Glomerular visceral epithelial cell (primary cell): ENCODE measurements at regions not wholly inside any gene's neighbourhood (a gene's known extent, or its start where the extent isn't known, plus 50 kb on each side); places are given as distances from the start of the nearest gene placed in this dataset.

Source experiments
- DNase-seq: peaks from one replicate; pipeline ENCODE4 v3.0.0-alpha.2; 2016; ENCODE audit errors: extremely low spot score

DNA sequence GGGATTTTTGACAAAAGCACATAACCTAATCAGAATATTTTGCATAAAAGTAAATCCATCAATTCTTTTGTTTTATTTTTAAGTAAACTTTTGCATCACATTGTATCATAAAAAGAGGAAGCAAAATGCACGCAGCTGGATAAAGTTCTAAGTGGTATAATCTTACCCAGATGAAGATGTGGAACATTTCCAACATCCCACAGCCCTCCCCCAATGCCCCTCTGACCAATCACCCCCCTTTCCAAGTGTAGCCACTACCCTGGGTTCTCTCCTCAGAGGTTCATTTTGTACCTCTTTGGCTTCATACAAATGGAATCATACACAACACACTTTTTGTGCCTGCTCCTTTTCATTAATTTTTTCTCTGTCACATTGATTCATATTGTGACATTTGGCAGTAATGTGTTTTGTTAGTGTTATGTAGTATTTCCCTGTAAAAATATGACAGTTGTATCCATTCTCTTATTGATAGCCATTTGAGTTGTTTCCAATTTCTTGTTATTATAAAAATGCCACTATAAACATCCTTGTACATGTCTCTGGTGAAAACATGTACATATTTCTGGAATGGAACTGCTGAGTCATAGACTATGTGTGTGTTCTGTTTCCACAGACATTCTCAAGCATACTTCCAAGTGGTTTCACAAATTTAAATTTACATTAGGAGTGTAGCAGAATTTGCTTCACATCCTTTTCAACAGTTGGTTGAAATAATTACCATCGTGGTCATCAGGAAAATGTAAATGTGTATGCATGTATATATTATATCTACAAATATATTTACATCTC lies 92.9 kb upstream of the SYNDIG1 start:
- no peak for DNase-seq

DNA sequence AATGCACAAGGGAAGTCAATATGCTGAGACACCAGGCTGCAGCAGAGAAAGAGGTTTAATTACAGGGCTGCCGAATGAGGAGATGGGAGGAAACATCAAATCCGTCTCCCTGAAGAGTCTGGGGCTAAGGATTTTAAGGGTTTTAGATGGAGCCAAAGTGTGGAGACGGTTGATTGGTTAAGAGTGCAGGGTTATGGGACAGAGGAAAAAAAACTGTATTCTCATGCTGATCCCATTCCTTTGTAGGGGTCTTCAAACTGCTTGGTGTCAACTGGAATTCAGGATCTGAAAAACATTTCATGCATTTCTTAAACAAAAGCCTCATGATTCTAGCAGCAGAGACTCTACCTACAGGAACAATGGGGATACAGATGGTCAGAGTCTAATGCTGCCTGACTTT lies 96.1 kb upstream of the SYNDIG1 start:
- no peak for DNase-seq

DNA sequence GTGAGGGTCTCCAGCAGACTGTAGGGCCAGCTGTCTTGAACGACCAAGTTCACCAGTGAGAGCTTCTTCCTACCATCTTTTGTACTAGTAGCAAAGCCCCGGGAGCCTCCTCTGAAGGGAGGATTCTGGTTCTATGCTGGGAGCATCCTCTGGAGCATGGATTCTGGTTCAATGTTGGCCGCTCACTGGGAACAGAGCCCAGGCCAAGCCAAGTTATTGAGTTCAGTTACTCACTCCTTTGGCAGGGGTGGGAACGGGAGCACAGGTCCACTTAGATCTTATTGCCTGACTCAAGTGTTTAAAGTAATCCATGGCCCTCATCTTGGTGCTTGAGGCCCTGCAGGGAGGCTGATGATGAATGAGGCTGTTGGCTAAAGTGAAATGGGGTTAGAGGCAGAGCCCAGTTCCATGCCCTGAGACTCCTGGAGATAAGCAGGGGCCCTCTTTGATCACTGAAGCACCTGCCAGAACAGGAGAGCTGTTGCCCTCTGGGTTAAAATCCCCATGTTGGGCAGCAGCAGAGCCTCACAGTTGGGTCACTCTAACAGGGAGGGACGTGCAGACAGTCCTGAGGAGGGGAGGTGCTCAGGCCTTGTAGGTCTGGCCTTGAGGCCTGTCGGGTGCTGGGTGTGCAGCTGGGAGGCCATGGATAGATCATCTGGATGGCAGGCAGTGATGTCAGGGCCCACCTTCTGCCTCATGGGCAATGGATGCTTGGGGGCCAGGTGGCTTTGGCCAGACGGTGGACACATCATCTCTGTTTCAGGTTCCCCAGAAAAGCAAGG lies 98.3 kb upstream of the SYNDIG1 start:
- no peak for DNase-seq

DNA sequence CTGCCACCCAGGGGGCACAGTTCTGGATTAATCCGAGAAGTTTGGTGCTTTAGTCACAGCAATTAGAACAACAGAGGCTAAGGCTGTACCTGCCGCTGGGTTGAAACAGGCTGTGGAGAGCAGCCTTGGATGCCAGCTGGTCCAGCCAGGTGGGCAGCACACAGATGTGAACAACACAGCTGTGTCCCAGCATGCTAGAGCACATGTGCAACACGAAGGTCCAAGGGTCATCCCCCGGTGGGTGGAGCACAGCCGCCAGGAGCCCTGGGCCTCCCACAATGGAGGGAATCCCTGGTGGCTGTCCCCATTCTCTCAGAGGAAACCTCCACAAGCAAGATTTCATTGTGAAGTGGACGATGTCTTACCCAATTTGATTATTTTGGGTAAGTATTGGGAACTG lies 99.2 kb upstream of the SYNDIG1 start:
- no peak for DNase-seq

DNA sequence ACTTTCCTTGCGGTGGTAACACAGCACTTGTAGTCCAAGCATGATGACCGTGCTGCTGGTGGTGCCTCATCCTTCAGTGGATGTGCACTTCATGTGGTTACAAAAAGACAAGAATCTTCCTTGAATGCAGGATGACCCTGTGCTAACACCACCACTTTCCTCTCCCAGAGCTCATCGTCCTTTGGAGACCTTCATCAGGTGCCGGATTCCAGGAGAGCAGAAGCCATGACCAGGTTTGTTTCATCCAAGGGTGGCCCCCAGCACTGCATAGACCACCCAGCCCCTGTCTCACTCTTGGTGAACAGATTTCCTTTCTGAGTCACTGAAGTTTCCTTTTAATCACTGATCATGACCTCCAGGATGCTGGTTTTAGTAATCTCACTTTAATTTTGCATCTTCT lies 101.2 kb upstream of the SYNDIG1 start:
- DNase-seq: no peak

DNA sequence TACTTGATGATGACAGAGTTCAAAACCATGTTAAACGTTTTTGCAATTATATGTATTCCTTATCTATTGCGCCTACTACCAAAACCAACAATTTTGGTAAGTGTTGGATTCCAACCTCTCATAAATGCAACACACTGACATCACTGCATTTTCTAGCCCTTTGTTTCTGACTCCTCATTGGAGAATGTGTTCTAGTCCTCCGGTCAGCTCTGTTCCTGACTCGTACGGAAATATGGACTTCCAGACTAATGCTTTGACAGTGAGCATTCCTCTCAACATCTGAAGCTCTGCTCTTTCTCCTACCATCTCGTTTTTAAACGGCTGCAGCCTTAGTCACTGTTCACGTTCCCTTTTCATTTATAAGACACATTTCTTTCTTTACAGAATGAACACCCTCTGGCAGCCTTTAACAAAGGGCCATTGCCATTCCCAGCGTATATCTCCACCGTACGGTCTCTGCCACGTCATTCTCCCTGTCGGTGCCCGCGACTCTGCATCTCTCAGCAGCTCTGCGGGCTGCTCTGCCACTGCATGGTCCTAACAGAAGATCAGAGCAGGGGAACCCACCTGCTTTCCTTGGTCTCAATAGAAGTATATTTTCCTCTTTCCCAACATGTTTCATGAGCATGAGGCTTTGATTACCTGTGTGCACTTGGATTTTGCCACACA lies 103.0 kb upstream of the SYNDIG1 start:
- DNase-seq: no peak

DNA sequence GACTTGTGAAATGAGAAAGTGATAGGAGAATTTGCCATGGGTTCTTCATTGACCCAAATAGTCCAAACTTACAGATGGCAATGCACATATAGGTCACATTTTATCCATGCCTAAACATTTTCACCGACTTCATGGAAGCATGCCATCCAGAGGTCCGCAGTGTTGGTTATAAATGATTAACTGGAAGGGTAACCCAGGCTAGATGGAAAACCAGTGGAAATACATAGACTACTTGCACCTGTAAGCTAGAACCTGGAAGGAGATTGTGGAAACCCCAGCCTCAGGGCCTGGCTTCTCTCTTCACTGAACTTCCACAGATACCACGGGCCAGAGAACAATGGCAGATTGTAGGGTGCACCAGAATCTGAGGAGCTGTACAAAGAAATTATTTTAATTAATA lies 103.8 kb upstream of the SYNDIG1 start:
- no peak for DNase-seq

DNA sequence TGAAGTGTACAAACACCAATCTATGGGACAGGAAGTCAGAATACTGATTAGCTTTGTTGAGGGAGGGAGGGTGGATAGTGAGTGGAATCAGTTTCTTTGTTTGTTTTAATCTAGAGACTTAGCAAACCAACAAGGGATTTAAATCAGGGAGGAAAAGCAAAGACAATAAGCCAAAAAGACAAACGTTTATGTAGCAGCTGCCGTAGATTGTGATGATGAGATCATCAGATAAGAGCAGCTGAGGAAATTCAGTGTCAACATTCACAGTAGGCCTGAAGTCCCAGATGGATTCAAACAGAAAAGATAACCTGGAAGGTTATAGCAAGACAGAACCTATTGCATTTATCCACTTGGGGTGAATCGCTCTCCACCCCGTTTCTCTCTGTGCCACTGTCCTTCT lies 104.9 kb upstream of the SYNDIG1 start:
- no peak for DNase-seq

DNA sequence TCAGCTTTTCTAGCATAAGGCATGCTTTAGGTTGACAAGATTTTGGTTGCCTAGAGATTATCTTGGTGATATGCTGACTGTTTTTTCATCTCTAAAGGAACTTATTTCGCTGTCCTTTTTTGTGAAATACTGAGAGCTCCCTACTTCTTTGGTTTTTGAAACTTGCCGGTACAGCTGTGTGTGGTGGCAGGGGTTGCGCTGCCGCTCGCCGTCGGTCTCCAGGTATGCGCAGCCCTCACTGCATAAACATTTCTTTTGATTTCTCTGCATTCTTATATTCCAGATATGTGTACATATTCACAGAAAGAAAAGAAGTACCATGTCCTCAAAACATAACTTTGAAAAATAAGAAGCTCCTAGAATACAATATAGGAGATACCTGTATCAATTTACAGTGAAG lies 106.4 kb upstream of the SYNDIG1 start:
- no peak for DNase-seq

DNA sequence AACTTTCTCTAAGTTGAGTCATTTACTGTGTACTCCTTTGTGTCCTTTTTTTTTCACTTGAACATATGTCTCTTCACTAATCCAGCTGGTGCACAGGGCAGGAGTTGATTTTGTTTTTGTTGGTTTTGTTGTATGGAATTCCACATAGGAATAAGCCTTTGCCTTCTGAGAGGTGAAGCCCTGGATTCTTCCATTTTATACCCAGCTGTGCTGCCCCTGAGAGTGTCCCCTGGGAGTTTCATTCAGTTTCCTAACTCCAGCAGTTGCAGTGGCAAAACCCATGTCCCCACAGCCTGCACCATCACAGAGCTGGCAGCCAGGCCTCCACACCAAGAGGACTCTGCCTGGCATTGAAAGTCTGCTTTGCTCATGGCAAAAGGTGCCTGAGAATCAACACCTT lies 107.3 kb upstream of the SYNDIG1 start:
- no peak for DNase-seq

DNA sequence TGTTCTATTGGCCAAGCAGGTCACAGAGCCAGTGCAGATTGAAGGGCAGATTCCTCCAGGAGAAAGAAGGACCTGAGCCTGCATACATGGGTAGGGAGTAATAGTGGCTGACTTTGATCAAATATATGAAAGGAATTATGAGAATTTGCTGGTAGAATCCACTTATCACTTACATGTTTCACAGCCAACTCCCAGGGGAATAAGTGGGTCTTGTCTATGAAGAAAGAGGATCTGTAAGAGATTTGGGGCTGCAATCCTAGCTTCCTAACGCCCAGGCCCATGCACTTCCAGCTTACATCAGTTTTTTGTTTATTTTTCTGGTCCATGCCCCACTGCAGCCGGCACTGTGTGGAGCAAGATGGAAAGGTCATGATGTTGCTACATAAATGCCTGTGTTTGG lies 107.9 kb upstream of the SYNDIG1 start:
- DNase-seq: no peak

DNA sequence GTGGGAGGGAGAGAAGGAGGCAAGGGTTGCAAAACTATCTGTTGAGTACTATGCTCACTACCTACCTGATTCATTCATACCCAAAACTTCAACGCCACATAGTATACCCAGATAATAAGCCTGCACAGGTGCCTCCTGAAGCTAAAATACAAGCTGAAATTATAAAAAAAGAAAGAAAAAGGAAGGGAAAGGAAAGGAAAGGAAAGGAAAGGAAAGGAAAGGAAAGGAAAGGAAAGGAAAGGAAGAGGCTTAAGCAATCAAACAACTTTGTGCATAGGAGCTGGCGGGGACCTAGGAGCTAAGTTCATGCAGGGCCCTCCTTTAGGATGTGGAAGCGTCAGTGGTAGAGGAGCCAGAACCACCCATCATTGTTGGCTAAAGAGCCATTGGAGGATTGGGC lies 108.9 kb upstream of the SYNDIG1 start:
- no peak for DNase-seq

DNA sequence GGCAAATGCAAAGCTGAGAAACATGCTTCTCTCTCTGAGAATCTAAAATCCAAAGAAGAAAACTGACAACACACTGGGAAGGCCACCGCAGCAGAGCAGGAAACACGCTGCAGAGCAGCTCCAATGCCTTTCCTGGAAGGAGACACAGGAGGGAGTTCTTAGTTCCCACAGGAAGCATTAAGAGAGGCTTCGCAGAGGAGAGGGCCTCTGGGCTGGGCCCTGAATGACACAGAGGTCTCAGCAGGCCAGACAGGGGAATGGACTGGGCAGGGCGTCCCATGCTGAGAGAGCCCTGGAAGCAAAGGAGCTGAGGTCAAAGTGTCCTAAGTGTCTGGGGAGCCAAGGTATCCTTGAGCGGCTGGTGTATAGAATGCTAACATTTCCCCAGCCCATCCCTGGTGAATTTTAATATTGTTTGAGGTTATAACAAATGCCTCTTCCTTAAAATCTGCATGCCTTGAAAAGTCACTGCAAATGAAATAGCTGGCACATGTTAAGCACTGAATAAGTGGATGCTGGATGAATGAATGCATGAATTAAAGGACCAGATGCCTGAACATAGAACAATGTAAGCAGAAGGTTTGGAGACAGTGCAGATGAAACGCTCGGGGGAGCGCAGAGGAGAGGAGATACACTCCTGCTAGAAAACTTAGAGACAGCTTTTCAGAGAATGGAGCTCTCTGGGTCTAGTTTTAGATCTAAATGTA lies 110.0 kb upstream of the SYNDIG1 start:
- DNase-seq: no peak

DNA sequence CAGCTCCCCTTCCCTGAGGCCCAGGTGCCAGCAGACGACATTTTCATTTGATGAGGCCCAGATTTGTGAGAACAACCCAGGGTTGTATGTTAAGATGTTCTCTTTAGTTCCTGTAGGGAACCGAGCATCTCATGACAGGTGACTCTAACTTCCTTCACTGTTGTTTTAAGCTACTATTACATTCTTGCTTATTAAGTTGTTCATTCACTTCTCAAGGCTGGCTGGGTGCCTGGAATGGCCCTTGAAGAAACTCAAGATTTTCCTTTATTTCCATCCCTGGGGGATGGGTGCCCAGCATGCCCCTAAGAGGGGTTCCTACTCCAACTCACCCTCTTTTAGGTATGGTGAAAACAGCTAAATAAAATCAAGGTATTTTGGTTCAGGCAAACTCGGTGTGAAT lies 111.5 kb upstream of the SYNDIG1 start:
- DNase-seq: no peak

DNA sequence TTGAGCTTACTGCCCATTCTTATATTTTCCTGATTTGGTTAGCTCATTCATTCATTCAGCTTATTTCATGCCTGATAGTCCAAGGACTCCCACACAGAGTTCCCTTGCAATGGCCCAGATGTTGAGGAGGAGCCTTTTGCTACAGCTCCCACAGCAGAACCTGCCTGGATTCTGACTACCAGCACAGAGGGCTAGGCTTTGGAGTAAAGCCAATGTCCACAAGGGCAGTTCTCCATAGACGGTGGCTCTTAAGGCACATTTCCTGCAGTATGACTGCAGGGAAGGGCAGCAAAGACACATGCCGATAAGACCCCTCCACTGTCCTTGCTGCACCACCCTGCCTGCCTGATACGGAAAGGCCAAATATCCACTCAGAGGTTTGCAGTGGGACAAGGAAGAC lies 112.3 kb upstream of the SYNDIG1 start:
- DNase-seq: no peak

DNA sequence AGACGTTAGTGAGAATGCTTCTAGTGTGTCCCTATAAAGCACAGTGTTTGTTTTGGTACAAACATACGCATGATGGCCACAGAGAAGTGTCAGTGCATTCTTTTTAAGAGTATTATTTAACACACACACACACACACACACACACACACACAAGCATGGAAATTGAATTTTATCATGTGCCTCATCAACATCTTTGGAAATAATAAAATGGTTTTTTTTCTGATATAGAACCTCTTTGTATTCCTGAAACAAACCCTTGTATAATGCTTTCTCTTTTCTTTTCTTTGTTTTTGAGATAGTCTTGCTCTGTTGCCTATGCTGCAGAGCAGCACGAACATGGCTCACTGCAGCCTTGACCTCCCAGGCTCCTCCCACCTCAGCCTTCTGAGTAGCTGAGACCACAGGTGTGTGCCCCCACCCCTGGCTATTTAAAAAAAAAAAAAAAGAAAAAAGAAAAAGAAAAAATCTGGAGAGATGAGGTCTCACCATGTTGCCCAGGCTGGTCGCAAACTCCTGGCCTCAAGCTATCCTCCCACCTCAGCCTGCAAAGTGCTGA lies 116.2 kb upstream of the SYNDIG1 start:
- DNase-seq: no peak

DNA sequence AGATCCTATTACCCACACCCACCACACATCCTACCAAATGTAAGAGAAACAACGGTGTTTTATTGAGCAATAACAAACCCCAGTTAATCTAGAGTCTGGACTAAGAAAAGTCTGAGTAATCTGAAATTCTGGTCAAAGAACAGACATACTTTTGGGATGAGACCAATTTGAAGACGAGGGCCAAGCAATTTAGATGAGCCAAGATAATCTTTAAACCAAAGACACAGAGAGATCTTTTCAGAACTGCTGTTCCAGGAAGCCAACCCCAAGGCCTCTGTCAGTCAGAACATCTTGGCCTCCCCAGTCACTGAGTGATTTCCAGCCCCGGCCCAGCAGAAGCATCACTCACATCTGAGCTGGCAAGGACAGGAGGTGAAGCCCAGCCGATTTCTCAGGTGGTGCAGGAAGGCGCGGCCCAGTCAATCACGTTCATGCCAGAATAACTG lies 118.5 kb upstream of the SYNDIG1 start:
- DNase-seq: no peak

DNA sequence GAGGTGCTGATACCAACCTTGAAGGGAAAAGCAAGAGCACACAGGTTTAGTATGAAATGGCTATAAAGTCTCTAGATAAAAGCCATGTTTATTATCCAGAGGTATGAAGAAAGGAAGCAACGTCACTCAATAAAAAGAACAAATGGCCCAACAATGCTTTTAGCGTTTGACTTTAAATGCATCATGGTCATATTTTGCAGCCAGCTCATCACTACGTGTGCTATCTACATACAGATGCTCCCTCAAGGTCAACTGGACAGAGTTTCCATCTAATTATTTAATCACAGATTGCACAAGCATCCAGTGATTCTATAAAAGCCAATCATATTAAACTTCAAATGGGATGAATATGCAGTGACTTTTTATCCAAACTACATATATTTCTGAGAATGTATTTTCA lies 127.6 kb upstream of the SYNDIG1 start:
- DNase-seq: no peak

DNA sequence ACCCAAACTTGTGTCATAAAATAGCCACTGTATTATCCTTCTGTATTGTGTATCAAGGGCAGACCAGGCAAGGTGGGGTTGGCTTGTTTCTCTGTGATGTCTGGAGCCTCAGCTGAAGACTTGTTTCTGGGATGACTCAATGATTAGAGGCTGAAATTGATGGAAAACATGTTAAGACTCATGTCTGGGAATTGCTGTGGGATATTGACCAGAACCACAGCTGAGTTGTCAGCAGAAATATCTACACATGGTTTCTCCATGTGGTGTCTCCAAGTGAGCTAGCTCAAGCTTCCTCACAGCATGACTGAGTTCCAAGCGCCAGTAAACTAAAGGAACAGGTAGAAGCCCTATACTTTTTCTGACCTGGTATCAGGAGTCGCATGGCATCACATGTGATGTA lies 128.5 kb upstream of the SYNDIG1 start:
- no peak for DNase-seq

DNA sequence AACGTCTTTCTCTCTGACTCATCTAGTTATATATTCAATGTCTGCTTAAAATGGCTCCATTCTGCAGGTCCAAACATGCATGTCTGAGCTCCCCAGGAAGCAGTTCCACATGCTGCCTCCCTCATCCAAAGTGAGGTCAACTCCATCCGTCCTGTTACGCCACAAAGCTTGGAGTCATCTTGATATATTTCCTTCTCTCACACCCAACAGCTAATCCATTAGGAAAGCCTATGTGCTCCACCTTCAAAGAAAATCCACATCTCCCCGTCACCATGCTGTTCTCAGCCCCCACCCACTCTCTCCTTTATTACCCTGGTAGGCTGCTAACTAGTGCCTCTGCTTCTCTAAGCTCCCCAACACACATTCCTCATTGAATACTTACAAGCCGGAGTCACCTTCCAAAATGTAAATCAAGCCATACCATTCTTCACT lies 130.2 kb upstream of the SYNDIG1 start:
- no peak for DNase-seq

DNA sequence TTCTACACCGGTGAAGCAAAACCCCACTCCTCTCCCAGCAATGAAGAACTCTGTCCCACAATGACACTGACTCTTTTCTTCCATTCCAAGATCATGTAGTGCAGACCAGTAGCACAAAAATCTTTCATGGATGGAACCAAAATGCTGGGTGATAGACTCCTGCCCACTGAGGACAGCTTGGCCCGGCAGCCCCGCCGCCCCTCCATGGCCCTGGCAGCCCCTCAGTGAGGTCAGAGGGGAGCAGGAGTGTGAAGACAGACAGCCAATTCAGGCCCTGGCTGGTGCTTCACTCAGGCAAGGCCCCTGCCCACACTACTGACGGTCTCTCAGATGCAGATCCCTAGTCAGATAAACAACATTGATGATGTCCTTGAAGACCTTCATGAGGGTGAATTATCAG lies 131.9 kb upstream of the SYNDIG1 start:
- DNase-seq: no peak

DNA sequence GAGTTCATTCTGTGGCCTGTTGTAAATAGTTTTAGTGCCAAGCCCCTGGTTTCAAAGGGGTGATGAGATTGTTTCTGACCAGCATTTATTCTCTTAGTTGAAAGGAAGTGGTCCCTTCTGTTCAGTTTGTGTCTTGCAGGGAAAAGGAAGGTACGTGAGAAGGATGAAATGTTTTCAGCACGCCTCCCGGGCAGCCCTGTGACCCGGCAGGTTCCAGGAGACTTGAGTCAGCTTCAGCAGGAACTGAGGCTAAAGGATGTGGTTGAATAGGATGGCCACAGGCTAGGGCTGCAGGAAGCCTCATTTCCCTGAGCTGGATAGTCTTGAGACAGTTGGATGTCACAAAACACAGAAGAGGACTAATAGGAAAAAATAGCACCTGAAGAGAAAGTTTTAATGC lies 132.4 kb upstream of the SYNDIG1 start:
- DNase-seq: no peak
